Caco-2 (cell line): ENCODE measurements at regions not wholly inside any gene's neighbourhood (a gene's known extent, or its start where the extent isn't known, plus 50 kb on each side); places are given as distances from the start of the nearest gene placed in this dataset.

Source experiments
- BruUV-seq: library from RNA; stranded (reverse); fragments of 400-500 nt; replicated peaks from 2 replicates; lab custom pipeline; 2021; lab: Mats Ljungman, UMichigan
- CTCF ChIA-PET: fragments of 300-600 bp; sonication (Branson Sonifier 250); formaldehyde crosslinking; loops from one replicate; lab custom pipeline; 2022; ENCODE audit warnings: antibody characterized with exemption; lab: Charles Lee
- POLR2A ChIA-PET: fragments of 300-600 bp; sonication (Branson Sonifier 250); formaldehyde crosslinking; loops from one replicate; lab custom pipeline; 2022; ENCODE audit warnings: antibody characterized with exemption; lab: Charles Lee
- DNase-seq, 2 experiments: peaks; one replicate each; pipeline versions ENCODE4 v3.0.0 to v3.0.0-alpha.2; 2020 to 2022
- H3K27me3 ChIP-seq: replicated peaks from 2 replicates; pipeline ENCODE4 v1.6.0; 2011; ENCODE audit warnings: low read length; ENCODE audit not compliant: control insufficient read depth, insufficient read depth
- H3K36me3 ChIP-seq: 2 replicates; pipeline ENCODE4 v1.5.1; 2011; ENCODE audit warnings: low read length; ENCODE audit not compliant: control insufficient read depth, insufficient read depth
- H3K4me1 ChIP-seq: fragments of 250-450 bp; sonication (Bioruptor Pico); 2 replicates; pipeline ENCODE4 v1.5.1; 2020; ENCODE audit warnings: mild to moderate bottlenecking
- H3K4me3 ChIP-seq: 2 replicates; pipeline ENCODE4 v1.5.1; 2011; ENCODE audit warnings: low read depth, mild to moderate bottlenecking, control low read depth, low read length
- H3K9me3 ChIP-seq: fragments of 250-450 bp; sonication (Bioruptor Pico); 2 replicates; pipeline ENCODE4 v1.5.1; 2020; ENCODE audit warnings: mild to moderate bottlenecking, moderate library complexity
- H3K27ac Mint-ChIP-seq: one replicate; pipeline ENCODE4 v1.8.0; 2022; ENCODE audit warnings: mixed read lengths; ENCODE audit not compliant: unreplicated experiment
- H3K27me3 Mint-ChIP-seq: one replicate; pipeline ENCODE4 v1.8.0; 2022; ENCODE audit warnings: mixed read lengths; ENCODE audit not compliant: insufficient read depth, unreplicated experiment
- H3K36me3 Mint-ChIP-seq: one replicate; pipeline ENCODE4 v1.8.0; 2022; ENCODE audit warnings: mild to moderate bottlenecking, mixed read lengths; ENCODE audit not compliant: insufficient read depth, unreplicated experiment
- H3K4me1 Mint-ChIP-seq: one replicate; pipeline ENCODE4 v1.8.0; 2022; ENCODE audit warnings: low read depth, mixed read lengths; ENCODE audit not compliant: unreplicated experiment
- H3K4me3 Mint-ChIP-seq: one replicate; pipeline ENCODE4 v1.8.0; 2022; ENCODE audit warnings: mild to moderate bottlenecking, moderate library complexity, mixed read lengths; ENCODE audit not compliant: unreplicated experiment
- H3K9me3 Mint-ChIP-seq: one replicate; pipeline ENCODE4 v1.8.0; 2022; ENCODE audit warnings: mixed read lengths; ENCODE audit not compliant: unreplicated experiment
- CTCF ChIP-seq, 2 experiments: fragments of 200-600 bp in 1 of 2; IDR thresholded peaks; 1 replicate in 1 of 2; 2 replicates in 1 of 2; pipeline versions ENCODE4 v1.5.1 to v1.8.0; 2011 to 2022; ENCODE audit warnings: antibody characterized with exemption in 1 of 2, control low read depth in 1 of 2, inconsistent platforms in 1 of 2, low read depth in 1 of 2, low read length in 1 of 2, mild to moderate bottlenecking in 1 of 2, moderate library complexity in 1 of 2; ENCODE audit not compliant: insufficient read depth in 1 of 2, severe bottlenecking in 1 of 2, unreplicated experiment in 1 of 2
- intact Hi-C: fragments of 100-400 bp; cut with micrococcal nuclease; formaldehyde crosslinking; loops from one replicate; pipeline ENCODE4 v1.10.0; 2022; ENCODE audit not compliant: unreplicated experiment

GRCh38 chr18:22073411-22073810 lies 96.0 kb upstream of the GATA6 start:
- Histone ChIP-seq H3K4me1 (peaks cover 15% of the 10 kb centered on the region), H3K9me3 (no peaks in the 10 kb centered on the region), H3K36me3 (no peaks in the 10 kb centered on the region), H3K27me3 (no peaks in the 10 kb centered on the region), H3K4me3 (no peak overlapping the region)
- POLR2A ChIA-PET, result no interaction called here
- Mint-ChIP-seq H3K4me1 (peaks cover 20% of the 10 kb centered on the region), H3K27ac (no peak overlapping the region), H3K36me3 (peaks cover 5% of the 10 kb centered on the region), H3K9me3 (peaks cover 8% of the 10 kb centered on the region), H3K27me3 (no peaks in the 10 kb centered on the region), H3K4me3 (no peak overlapping the region)
- BruUV-seq, result no TSS peak
- CTCF ChIA-PET, result no interaction called here
- no peak for DNase-seq
- no peak for TF ChIP-seq CTCF (IDR thresholded peaks at IDR 0.05; ENCODE audit: insufficient read depth in 1 of 2, low read depth in 1 of 2, low read length in 1 of 2, severe bottlenecking in 1 of 2, unreplicated experiment in 1 of 2)
- intact Hi-C loops, result loop anchor here (5.0 kb wide), 1 partner anchor 471 kb away; the partner anchor contains the start of gene ESCO1

GRCh38 chr18:22074282-22075070 lies 94.9 kb upstream of the GATA6 start:
- POLR2A ChIA-PET, result no interaction called here
- Mint-ChIP-seq H3K4me3 (no peak overlapping the region), H3K27ac (no peak overlapping the region)

More at GRCh38 chr18:22074282-22075070, 94.9 kb upstream of the GATA6 start:
- Mint-ChIP-seq H3K9me3 (no peaks in the 10 kb centered on the region), H3K4me1 (peaks cover 31% of the 10 kb centered on the region), H3K36me3 (peaks cover 5% of the 10 kb centered on the region), H3K27me3 (no peaks in the 10 kb centered on the region)
- BruUV-seq, result no TSS peak
- Histone ChIP-seq H3K36me3 (no peaks in the 10 kb centered on the region), H3K9me3 (no peaks in the 10 kb centered on the region), H3K27me3 (no peaks in the 10 kb centered on the region), H3K4me3 (no peak overlapping the region), H3K4me1 (peaks cover 25% of the 10 kb centered on the region)
- intact Hi-C loops, result loop anchor here (5.0 kb wide), 1 partner anchor 472 kb away; the partner anchor contains the start of gene ESCO1
- no peak for DNase-seq
- TF ChIP-seq CTCF (IDR thresholded peaks at IDR 0.05; ENCODE audit: insufficient read depth in 1 of 2, low read depth in 1 of 2, low read length in 1 of 2, severe bottlenecking in 1 of 2, unreplicated experiment in 1 of 2), result no peak
- CTCF ChIA-PET, result no interaction called here
